Activated T-cell treated with anti-CD3 and anti-CD28 coated beads for 1 hour (primary cell): ENCODE measurements at regions not wholly inside any gene's neighbourhood (a gene's known extent, or its start where the extent isn't known, plus 50 kb on each side); places are given as distances from the start of the nearest gene placed in this dataset.

Experiments
- DNase-seq: peaks from one replicate; pipeline ENCODE4 v3.0.0-alpha.2; 2020; ENCODE audit warnings: low read depth

DNA sequence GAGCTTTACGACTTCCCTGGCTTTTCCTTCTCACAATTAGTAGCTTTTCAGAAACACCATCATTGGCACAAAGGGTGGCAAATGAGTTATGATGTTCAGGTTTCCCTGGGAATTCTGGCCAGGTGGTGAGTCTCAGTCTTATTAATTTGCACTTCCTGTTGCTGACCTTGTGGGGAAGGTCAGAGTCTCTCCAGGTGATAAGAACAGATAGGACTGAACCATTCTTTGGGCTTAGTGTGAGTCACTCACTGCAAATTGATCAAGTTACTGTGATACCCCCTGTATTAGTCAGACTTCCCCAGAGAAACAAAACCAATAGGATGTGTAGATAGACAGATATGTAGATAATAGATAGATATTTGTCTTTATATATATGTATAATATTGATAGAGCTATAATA lies 53.8 kb upstream of the RANBP3L start:
- DNase-seq: no peak

DNA sequence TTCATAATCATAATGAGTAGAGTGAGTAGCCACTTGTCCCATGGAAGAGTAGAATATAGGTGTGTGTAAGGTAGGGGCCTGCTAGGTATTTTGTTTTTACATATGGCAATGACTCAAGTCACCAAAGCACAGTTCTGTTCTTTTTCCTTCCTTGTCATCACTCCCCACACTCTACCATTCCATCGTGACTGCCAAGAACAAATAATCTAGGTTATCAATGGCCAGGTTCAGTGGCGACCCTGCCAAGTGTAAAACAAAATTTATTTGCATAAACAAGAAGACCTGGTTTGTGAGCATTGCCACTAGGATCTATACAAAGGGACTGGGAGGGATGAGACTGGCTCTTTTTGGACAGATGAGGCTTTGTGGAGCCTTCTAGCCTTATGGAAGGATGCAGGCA lies 55.2 kb upstream of the RANBP3L start:
- no peak for DNase-seq

DNA sequence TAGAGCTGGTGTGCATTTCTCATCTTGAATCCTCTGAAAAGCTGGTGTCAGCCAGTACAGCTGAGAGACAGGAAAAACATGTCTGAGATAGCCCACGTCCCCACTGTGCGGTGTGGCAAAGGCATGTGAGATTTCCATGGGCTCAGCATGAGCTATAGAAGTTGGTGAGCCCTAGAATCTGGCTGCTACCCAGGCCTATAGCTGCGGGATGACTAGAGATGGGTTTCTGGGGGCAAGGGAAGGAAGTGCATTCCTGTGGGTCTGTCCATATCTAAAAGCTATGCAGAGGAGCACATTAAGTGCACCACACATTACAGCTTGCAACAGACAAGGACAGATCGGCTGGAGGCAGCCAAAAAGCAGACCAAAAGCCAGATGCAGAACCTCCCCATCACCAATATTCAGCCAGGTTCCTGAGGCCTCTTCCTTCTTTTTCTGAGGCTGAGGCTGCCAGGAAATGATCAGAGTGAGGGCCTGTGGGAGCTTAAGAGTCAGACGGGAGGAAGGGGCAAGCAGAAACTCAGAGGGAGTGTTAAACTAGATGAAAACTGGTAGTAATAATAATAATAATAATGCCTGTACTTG lies 55.8 kb upstream of the RANBP3L start:
- no peak for DNase-seq

DNA sequence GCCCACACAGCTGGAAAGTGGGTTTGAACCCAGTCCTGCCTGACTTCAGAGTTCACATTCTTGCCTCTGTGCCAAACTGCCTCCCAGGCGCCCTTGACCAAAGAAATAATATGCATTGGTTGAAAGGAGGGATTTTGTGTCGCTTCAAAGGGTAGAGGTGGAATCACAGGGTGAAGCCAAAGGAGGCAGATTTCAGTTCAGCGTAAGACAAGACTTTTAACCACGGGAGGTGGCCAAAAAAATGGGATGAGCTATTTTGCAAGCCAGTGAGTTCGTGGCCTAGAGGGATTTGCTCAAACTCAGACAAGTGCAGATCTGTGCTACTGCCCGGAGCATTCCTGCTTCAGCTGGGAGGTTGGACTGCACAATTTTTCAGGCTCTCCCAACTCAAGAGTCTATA lies 57.6 kb upstream of the RANBP3L start:
- no peak for DNase-seq

DNA sequence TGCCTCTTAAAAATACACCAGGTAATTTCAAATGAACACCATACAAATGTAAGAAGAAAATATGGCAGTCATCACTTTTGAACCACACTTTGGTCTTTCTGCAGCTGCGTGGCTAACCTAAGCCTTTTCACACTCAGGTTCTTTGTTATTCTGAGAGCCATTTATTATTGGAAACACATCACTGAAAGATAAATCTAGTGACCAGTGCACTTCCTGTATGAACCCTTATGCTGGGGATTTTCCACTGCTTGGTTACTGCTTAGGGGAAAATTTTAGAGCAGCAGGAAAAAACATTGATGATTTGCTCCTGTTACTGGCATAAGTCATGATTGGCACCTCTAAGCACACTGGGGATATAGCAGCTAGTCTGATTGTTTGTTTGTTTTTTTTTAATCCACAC lies 58.6 kb upstream of the RANBP3L start:
- no peak for DNase-seq

DNA sequence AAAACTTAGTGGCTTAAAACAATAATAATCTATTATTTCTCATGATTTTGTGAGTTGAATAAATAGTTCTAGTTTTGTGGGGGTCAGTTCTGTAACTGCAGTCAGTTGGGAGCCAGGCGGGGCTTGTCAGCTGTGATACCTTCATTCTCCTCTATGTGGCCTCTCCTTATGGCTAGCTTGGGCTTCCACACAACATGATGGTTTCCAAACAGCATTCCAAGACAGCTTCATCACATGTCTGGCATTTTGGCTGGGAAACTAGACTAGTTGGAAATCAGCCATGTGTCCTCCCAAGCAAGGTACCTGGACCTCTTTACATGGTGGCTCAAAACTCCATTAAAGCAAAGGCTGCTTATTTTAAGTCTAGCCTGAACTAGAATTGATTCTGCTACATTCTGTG lies 61.4 kb upstream of the RANBP3L start:
- DNase-seq: no peak

DNA sequence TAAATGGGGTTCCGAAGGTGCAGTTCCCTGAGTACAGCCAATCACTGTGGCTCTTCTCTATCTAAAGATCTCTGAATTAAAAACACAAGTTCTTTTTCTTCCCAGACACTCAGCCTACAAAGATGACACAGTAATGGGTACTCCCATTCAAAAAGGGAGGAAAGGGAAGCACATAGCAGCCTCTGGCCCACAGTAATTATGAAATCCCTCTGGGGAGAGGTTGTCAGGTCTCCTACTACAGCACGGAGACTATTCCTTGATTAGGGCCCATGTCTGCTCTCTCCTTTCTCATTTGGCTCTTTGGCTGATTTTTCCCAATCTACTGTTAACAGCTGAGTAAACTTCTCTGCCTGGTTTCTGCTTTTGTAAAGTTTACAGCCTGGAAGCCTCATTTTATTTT lies 62.0 kb upstream of the RANBP3L start:
- DNase-seq: no peak

DNA sequence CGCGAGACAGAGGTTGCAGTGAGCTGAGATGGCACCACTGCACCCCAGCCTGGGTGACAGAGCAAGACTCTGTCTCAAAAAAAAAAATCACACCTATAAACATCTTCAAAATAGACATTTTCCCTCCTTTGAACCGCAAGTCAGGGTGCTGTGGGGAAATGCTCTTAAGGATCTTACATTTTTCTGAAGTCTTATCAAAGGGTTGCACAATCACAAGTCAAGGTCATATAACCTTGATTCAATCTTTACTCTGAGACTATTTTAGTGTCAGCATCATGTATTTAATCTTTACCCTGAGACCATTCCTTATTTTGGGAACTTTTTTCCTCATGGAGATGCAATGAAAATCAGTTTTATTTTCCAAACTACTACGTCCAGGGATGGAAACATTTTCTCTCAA lies 62.8 kb upstream of the RANBP3L start:
- no peak for DNase-seq

DNA sequence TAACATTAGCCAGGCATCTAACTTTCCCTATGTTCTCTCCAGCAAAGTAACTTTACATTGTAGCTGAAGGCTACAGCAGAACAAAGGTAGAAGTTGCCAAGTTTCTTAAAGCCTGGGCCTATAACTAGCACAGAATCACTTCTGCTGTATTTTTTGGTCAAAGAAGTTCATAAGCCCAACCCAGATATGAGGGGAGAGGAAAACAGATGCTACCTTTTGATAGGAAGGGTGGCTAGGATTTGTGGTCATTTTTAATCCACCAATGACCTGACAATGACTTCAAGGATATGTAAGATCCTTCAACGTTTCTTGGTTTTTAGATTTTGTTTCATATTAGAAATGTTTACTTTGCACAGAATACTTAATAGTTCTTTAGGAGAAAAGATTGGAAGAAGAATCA lies 64.2 kb upstream of the RANBP3L start:
- no peak for DNase-seq

DNA sequence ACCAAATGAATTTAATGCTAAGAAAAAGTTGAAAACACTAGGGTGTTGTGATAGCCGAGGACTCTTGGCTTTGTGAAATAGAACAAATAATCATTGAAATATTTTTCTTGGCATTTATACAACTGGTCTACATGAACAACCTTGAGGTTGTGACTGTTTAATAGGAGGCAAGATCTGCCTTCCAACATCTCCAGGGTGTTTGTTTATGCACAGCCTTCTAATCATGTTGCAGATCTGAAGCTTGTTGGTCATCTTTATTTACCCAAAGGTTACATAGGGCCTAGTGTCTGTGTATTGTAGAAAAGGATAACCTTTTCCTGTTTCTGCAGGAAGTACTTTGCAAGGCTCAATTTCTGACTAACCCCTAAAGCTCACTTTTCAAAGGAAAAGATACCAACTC lies 65.2 kb upstream of the RANBP3L start:
- DNase-seq: no peak

DNA sequence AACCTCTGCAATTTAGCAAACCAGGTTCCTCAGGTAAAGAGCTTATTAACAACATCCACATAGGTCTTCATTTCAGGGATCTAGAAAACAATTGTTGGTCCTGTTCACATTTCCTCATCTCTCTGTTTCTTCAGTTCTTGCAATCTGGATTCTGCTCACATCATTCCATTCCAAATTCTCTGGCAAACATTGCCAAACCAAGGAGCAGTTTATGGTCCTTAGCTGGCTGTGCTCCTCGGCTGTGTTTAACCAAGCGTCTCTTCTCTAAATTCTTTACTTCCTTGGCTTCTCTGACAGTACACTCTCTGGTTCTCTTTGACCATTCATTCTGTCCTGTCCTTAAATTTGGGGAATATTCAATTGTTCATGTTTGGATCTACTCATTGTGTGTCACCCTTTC lies 65.8 kb upstream of the RANBP3L start:
- DNase-seq: no peak

DNA sequence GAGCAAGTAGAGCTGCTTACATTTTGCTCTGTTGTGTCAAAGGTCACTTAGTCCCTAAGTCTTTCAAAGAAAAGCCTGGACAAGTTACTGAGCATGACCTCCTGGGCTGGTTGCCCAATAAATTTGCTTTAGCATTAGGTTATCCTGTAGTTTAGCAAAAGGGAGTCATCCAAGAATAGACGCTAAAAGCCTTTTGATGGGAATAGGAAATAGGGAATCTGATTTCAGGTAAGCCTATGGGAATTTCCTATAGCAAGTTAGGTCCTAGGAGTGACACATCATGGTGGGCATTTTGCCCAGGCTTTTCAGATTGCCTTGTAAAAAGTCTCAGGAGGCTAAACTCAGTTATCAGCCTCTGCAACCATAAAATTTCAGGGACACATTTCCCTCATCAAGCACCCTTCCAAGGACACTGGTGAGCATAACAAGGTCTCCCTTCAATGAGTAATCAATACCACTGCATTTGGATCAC lies 67.6 kb upstream of the RANBP3L start:
- DNase-seq: no peak

DNA sequence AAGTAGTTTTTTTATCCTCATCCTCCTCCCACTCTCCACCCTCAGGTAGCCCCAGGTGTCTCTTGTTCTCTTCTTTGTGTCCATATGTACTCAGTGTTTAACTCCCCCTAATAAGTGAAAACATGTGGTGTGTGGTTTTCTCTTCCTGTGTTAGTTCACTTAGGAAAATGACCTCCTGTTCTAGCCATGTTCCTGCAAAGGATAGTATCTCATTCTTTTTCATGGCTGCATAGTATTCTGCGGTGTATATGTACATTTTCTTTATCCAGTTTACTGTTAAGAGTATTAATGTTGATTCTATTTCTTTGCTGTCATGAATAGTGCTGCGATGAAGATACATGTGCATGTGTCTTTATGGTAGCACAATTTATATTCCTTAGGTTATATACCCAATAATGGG lies 68.4 kb upstream of the RANBP3L start:
- no peak for DNase-seq

DNA sequence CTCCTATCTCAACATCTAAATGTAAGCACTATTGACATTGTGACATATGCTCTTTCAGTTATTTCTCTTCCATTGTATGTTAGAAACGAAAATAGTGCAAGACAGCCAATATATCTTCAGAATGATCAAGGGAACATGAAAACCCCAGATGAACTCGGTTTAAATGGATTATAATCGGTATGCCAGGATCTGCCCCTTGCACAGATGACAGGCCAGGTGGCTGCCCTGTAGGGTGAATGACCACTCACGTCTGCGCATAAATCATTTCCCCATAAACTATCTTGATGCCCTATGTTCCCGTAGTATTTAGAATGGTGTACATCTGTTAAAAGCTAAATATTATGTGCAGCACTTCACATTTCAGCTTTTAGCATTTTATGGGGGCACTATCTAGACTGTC lies 69.7 kb upstream of the RANBP3L start:
- no peak for DNase-seq

DNA sequence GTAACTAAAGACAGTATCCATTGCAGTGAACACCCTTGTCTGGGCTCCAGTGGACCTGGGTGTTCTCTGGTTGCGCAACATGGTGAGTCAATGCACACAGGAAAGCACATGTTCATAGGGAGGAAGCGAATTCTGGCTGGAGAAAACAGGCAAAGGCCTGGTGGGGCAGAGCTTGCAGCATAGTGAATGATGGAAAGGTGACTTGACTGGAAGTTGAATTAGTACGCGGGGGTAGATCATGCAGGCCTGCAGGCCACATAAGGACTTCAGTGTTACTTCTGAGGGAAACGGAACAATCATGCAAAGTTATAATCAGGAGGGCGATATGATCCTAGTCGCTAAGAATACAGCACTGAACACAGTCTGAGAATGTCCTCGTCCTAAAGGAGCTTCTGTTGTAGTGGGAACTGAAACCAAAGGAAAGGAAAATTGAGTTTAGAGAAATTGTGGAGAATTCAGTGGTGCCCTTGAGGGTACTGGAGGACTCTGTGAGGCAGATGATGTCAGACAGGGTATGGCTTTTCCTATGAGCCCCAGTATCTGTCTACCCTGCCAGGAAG lies 71.9 kb upstream of the RANBP3L start:
- DNase-seq: no peak

DNA sequence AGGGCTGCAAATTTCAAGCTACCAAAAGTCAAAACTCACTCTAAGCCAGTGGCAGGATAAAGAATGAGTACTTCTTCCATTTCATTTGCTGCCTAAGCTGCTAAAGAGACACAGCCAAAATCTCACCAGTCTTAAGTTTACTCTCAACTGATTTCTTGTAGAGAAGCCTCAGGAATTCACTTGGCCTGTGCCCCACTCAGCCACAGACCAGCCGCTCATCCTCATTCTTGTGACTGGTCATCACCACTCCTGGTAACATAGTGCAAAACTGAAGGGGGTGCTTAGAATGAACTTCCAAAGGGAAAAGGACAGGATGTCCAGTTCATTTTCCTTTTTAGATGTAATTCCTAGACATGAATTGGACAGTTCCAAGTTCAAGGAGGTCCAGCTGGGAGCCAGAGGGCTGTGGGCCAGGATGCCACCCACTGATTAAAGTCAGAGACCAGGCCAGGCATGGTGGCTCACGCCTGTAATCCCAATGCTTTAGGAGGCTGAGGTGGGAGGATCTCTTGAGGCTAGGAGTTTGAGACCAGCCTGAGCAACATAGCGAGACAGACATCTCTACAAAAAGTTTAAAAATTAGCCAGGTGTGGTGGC lies 72.7 kb upstream of the RANBP3L start:
- no peak for DNase-seq

DNA sequence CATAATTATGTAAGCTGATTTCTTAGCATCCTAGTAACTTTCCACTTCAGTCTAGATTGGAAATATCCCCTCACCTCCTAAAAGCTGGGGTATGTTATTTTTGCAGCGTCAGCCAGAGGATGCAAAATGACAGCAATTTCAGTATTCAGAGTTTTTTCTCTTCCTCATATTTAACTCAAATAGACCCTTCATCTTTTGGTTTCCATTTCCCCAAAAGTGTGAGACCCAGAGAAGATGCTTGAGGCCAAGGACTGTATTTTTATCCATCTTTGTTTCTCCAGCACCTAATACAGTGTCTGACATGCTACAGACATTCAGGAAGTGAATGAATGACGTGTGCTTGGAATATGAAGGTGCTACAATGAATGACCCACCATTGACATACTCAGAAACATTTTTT lies 75.5 kb upstream of the RANBP3L start:
- DNase-seq: no peak

DNA sequence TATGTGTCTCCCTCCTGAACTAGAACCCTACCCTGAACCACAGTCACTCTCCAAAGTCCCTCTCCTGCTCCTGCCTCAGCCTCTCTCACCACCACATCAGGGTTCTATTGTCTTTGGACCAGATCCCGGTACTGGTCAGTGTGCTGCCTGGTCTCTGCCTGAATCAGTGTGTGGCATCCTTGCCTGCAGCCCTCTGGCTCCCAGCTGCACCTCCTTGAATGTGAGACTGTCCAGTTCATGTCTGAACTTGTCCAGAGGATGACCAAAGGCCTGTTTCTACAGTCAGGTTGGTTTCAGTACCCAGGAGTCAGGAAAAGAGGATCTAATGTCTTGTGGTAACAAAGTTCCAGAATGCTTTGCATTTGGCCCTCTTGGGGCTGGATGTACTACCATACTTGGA lies 76.8 kb upstream of the RANBP3L start:
- DNase-seq: no peak

DNA sequence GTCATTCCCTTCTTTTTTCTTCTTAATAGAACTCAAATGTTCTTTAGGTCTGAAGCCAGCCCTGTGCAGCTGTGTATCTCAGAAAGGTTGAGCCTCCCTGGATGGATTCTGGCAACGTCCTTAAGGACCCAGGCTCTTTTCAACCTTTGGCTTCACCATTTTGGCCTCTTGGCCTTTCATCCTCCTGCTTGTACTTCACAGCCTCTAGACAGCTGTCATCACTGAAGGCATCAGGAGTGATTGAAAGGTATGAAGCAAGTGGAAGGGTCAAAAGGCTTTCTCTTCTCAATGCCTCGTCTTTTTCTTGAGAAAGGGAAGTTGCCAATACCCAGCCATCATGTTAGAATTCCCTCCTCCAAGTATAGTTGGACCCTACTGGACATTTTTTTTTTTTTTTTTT lies 81.2 kb upstream of the RANBP3L start:
- no peak for DNase-seq

DNA sequence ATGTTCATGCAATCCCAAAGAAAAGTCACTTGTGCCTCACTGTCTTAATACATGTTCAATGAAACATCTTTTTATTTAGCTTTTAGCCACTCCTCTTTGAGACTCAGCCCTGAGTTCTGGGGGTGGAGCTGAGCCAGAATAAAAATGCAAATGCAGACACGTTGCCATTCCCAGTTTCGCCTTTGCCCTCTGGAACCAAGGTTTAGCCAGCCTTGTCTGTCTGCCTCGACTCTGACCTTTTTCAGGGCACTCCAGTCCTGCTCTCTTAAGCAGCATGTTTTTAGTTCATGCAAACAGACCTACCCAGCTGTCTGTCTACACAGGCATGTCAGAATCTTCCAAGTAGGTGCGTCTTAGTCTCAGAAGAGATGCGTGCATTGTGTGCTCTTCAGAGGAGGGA lies 82.2 kb upstream of the RANBP3L start:
- no peak for DNase-seq

DNA sequence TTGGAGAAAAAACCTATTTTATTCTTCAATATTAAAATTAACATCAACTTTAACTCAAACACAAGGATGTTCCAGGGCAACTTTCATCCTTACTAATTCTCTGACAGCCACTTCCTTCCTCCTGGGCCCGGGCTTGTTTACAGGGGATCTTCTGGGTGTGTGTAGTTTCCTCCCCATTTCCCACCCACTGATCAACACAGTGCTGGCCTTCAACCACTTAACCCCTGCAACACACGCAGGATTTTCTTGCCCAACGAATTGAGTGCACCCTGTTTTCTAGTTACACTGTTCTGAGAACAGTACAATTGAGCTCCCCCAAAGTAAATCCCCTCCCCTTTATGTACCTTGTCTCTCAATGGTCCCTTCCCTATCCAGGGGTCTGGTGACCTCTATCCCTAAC lies 83.1 kb upstream of the RANBP3L start:
- no peak for DNase-seq

DNA sequence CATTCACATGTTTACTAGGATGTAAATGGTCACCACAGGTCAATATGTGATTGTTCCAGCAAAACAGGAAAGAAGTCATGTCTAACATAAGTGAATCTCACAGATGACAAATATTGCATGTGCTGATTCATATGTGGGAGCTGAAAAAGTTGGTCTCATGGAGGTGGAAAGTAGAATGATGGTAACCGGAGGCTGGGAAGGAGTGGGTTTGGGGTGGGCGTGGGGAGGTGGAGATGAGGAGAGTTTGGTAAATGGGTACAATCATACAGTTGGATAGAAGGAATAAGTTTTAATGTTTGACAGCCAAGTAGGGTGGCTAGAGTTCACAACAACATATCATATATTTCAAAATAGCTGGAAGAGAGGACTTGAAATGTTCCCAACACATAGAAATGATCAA lies 83.8 kb upstream of the RANBP3L start:
- DNase-seq: no peak

DNA sequence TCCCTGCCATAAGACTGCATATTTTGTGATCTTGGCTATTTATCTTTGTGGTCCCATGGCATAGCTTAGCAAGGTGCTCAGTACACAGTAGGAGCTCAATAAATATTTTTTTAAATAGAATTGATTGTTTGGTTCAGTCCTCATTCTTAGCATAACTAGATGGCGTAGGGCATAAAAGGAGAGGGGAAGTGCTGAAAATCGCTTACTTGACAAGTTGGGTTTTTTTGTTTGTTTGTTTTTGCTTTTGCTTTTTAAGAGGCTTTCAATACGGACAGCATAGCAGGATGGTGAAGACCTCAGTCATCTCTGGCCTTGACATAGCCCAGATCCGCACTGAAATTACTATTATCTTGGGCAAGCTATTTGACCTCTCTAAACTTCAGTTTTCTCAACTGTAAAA lies 86.6 kb upstream of the RANBP3L start:
- DNase-seq: no peak

DNA sequence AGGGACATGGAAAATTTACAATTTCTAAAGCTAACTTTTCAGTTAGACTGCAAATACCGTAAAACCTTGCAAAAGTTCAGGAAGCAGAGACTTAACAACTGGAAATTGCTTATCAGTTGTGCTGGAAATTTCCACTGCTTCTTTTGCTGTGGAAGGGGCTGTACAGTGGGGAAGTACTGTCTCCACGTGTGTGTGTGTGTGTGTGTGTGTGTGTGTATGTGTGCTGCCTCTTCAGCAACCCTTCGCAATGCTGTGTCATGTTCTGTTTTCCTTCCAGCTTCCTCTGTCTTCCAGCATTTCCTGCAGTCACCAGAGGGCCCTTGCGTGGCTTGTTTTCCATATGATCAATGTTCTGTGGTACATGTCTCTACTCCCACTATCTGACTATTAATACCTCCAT lies 87.5 kb upstream of the RANBP3L start:
- DNase-seq: no peak
